GM23338 (cell line): ENCODE measurements at regions not wholly inside any gene's neighbourhood (a gene's known extent, or its start where the extent isn't known, plus 50 kb on each side); places are given as distances from the start of the nearest gene placed in this dataset.

ENCODE experiments used
- CTCF ChIP-seq, 2 experiments: fragments of 200-600 bp in 1 of 2; sonication (generic) in 1 of 2; conservative IDR thresholded peaks; 2 replicates each; pipeline versions ENCODE4 v1.5.1 to v1.6.1; 2016 to 2017; ENCODE audit warnings: antibody characterized with exemption in 2 of 2, low read depth in 2 of 2, mild to moderate bottlenecking in 2 of 2, moderate library complexity in 1 of 2
- POLR2AphosphoS5 ChIP-seq: IDR thresholded peaks from 2 replicates; pipeline ENCODE4 v1.6.1; 2016; ENCODE audit warnings: antibody characterized with exemption, low read depth

- TF ChIP-seq CTCF (conservative IDR thresholded peaks at IDR 0.05; ENCODE audit: low read depth in 2 of 2) (no peak), POLR2AphosphoS5 (no peak)
These were observed 212.4 kb downstream of the TBC1D2B start for GRCh38 chr15:77865106-77865610.
